ENCODE measurements at regions not wholly inside any gene's neighbourhood (a gene's known extent, or its start where the extent isn't known, plus 50 kb on each side); places are given as distances from the start of the nearest gene placed in this dataset.

DNA sequence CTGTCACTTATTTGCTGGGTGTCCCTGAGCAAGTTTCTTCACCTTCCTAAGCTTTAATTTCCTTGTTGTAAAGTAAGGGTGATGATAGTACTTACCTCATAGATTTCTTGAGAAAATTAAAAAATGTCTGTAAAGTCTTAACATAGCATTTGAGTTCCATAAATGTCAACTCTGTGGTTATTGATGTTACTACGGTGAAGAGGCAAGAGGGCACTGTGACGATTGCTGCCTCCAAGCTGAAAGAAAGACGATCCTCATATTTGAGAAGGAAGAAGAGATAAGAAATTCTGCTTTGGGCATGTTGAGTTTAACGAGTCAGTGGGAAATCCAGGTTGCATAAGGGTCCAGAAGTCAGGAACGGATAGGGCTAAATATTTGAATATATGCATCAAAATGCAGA is 240.8 kb upstream of the ZPLD1 start:
- DNase-seq, result no peak

DNA sequence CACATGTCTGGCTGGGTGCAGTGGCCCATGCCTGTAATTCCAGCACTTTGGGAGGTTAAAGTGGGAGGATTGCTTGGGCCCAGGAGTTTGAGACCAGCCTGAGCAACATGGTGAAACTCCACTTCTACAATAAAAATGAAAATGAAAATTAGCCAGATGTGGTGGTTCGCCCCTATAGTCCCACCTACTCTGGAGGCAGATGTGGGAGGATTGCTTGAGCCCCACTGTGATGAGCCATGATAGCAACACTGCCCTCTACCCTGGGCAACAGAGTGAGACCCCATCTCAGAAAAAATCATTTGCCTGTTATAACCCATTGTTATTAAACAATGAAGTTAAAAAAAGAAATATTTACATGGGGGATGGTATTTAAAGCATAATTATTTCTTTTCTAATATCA is 240.1 kb upstream of the ZPLD1 start:
- no peak for DNase-seq

DNA sequence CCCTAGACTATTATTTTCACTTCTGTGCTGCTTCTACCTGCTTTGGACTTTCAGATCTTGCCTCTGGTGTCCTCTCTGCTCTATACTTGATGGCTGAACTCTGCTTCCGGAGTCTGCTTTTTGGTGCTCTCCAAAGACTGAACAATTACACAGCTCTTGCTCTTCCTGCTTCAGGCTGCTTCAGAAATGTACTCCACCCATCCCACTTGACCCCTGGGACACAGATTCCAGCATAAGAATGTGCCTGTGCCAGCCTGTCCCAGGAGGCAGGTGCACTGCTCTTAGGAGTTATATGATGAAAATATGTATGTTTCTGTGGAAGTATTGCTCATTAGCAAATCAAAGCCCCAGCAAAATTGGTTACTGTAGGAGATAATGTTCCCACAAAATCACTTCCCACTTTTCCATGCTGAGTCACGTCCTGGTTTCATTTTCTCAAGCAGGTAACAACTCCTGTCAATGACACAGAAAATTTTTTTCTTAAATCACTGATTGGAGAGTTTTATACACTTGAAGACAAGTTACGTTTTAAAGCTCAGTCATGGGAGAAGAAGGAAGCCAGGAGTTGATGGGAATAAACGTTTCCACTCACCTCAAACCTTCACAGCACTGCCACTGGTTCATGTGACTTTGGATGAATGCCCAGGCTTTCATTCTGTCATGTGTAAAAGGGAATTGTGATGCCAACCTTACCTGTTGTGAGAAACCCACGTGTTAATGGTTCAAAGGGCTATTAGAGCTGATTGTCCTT is 239.4 kb upstream of the ZPLD1 start:
- DNase-seq, result no peak

DNA sequence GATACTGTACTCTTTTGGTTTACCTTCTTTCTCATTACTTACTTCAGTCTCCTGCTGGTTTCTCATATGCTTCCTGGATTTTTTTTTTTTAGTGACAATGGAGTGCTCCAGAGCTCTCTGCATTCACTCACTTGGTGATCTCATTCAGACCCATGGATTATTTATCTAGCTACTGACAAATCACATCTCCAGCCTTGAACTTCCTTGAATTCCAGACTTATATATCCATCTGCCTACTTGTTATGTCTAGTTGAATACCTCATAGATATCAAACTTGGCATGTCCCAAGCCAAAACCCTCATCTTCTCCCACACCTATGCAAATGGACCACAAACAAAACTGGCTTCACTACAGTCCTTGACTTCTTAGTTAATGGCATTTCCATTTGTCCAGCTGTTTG is 234.7 kb upstream of the ZPLD1 start:
- no peak for DNase-seq

DNA sequence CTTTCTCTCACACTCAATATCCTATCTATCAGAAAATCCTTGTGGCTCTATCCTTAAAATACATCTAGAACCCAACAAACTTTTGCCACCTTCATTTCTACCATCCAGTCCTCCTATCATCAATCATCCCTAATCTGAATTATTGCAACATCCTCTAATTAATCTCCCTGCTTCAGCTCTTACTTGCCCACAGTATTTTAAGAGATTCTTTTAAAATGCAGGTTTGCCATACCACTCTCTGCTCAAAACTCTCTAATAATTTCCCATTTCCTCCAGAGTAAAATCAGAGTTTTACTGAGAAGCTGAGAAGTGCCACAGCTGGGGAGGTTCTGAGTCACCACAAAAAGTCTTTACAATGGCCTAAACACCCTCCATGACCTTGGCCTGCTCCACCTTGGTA is 234.3 kb upstream of the ZPLD1 start:
- no peak for DNase-seq

DNA sequence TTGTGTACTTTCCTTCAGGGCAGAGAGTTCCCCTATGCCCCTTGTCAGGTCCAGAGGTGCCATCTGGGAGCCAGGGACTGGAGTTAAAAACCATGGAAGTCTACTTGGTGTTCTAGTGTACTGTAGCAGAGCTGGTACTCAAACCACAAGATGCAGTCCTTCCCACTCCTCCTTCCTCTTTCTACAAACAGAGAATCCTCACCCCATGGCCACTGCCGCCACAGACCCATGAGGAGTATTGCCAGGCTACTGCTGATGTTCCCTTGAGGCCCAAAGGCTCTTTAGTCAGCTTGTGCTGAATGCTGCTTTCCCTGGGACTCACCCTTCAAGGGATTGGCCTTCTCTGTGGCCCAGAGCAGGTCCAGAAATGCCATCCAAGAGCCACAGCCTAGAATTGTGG is 229.2 kb upstream of the ZPLD1 start:
- no peak for DNase-seq

DNA sequence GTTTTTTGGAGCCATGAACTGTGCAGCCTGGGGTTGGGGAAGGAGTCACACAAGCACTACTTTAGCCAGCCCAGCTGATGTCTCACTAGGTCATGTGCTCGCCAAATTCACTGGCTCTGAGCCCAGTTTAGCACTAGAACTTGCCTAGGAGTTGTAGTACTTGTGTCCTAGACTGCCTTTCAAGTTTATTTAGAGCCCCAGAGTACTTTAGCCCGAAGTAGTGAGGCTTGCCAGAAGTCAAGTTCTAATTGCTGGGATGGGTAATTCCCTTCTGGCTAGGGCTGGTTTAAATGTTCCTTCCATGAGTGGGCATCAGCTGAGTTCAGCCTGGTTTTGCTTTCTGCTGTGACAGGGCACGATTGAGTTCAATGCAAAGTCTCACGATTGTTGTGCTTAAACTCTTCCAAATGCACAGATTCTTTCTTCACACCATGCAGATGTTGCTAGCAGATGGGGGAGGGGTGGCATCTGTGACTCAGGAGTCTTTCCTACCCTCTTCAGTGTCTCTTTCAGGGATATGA is 228.2 kb upstream of the ZPLD1 start:
- no peak for DNase-seq

DNA sequence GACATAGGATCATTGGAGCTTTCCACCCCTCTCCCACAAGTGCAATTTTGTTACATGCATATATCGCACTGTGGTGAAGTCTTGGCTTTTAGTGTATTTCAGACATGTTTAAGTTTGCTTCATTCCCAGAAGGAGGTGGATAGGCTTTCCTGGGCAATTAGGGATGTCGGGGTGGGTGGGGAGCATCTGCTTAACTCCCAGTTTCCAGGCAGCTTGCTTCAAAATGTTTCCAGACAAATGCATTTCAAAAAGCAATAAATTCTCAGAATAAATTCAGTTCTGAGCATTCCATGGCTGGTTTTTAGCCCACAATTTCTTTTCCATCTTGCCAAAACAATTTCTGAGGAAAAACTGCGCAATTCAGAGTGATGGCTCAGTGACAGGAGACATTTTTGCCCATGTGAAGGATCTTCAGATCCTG is 227.7 kb upstream of the ZPLD1 start:
- DNase-seq, result no peak

DNA sequence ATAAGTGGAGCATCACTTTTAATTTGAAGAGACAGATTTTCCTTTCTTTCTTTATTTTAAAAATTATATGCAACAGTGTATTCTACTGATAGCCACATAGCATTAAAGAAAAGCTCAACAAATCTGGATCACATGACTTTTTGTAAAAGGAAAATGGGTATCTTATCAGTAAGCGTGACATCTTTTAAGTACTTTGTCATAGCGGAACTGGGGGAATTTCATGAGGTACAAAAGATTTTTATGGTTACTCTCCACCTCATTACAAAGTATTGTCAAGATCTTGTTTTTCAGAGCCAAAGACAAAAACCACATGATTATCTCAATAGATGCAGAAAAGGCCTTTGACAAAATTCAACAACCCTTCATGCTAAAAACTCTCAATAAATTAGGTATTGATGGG is 219.6 kb upstream of the ZPLD1 start:
- DNase-seq, result no peak

DNA sequence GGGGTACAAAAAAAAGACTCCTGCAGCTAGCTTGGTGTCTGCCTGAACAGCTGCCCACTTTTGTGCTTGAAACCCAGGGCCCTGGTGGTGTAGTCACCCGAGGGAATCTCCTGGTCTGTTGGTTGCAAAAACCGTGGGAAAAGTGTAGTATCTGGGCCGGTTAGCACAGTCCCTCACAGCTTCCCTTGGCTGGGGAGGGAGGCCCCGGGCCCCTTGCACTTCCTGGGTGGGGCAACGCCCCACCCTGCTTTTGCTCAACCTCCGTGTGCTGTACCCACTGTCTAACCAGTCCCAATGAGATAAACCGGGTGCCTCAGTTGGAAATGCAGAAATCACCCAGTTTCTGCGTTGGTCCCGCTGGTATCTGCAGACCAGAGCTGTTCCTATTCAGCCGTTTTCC is 211.7 kb upstream of the ZPLD1 start:
- DNase-seq, result no peak

DNA sequence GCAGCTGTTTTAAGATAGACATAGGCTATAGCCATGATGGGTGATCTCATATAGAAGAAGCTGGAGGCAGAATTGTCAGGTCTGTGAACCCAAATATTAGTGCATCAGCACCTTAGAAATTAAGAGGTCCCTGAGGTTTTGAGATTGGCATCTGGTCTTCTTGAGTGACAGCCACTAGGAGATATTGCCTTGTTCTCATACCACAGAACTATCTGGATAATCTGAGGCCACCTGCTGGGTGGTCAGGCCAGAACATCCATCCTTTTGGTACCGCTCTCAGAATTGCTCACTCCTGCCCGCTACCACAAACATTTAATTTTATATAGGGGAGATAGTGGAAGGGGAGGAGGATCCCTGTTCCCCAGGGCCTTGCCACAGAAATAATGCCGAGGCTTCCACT is 210.6 kb upstream of the ZPLD1 start:
- DNase-seq, result no peak

DNA sequence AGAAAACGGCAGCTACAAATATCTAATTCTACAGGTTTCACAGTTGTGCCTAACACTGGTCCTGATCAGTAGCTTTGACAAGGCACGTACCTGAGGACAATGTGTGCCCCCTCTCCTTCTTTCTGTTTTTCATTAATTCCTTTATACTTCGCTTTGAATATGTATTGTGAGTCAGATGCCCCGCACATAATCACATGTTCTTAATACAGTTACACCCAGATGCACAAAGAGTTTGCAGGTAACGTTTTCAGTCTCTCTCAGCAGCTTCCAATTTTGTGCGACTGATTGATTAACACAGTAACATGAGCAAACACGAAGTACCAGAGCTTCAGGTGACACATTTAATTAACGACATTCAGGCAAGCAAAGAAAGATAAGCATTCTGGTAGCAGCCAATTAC is 209.8 kb upstream of the ZPLD1 start:
- DNase-seq, result no peak

DNA sequence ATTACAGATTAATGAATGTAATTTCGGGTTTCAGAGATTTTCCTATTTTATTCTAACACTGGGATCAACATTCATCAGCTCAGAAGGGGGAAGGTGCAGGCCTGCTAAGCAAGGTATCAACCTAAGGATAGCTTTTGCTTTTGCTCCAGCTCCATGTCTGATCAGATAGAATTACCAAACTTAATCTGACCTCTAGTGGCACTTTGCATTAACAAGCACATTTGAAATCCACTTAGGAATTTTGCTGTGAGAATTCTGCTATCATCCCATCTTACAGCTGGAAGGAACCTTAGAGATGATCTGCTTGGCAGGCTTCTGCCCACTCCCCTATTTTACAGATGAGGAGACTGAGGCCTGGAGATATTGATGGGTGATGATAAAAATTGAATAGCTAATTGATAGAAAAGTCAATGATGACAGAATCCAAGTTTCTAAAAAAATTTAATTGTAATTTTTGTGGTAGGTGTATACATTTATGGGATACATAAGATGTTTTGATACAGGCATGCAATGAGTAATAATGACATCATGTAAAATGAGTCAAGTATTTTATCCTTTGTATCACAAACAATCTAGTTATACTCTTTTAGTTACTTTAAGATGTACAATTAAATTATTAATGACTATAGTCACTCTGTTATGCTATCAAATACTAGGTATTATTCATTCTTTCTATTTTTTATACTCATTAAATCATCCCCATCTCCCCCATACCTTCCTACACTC is 209.2 kb upstream of the ZPLD1 start:
- DNase-seq, result peak; percentile 45

DNA sequence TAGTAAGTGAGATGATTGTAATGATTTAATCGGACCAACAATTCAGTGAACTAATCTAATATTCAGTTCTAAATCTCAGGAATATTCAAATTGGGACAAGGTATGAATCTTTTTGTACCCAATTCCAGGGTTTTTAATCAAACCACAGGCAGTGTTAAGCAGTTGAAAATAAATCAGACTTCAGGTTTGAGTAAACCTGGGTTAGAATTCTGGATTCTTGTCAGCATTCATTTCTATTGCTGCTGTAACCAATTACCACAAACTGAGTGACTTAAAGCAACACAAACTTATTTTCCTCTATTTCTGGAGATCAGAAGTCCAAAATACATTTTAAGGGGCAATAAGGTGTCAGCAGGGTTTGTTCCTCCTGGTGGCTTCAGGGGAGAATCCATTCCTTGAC is 208.4 kb upstream of the ZPLD1 start:
- no peak for DNase-seq

DNA sequence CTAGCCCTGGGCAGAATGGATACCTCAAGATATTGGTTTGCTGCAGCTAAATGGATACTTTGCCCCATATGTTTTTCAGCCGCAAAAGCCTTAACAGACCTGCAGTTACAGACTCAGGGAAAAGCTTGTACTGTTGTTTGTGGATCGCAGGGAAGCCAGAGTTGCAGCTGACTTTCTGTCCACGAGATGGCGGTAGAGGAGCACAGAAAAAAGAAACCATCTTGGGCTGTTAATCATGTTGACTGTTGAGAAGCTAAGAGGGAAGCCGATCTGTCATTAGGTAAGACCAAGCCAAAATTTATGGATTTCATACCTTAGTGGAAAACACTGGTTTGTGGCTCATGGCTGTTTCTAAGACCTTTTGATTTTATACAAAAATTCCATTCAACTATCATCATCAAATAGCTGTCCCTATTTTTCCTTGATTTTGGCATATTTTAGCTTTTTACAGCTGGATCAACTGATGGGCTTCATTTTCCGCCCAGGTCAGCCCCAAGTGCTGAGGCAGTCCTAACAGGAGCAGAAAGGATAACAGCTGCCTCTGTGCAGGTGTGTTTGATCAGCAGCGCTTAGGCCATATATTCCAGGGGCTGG is 205.7 kb upstream of the ZPLD1 start:
- DNase-seq, result peak; percentile 79

DNA sequence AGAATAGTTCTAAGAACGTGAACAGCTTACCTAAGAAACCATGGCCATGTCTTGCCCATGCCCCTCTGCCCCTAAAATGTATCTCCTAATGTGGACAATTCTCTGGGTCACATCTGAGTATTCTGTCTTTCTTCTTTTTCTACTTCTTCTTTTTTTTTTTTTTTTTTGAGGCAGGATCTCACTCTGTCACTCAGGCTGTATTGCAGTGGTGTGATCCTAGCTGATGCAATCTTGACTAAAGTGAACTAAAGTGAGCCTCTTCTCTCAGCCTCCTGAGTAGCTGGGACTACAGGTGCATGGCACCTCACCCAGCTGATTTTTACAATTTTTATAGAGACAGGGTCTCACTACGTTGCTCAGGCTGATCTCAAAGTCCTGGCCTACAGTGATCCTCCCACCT is 204.8 kb upstream of the ZPLD1 start:
- DNase-seq, result no peak

DNA sequence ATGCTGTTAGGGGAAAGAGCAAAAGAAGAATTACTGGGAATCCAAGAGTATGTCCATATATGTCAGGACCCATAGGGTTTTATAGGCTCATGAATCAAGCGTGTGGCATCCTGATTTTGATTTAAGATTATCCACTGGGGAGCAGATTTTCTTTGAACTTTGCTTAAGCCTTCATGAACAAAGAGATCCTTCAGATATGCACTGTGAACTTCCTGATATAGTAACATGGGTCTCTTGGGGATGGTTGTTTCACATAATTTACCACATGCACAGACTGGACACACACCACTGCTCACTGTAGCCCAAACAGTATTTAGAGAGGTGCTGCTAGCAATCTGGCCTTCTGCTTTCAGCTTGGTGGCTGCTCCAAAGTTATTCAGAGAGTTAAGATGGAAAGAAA is 200.9 kb upstream of the ZPLD1 start:
- DNase-seq, result no peak

DNA sequence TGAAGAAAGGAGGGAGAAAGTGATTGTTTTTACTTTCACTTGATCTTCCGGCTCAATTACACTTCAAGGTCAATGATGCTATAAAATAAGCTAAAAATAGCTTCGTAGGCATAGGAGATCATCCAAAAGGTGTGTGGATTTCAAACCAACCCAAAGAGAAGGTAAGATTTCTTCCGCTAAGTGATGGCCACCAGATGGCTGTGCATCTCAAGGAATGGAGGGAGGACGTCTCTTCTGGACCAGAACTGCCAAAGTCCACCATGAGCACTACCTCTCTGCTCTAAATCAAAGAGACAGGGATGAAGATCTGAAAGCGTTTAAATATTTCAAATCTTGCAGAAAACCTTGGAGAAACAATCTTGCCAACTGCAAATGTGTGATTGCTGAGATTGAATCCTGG is 199.1 kb upstream of the ZPLD1 start:
- DNase-seq, result no peak

DNA sequence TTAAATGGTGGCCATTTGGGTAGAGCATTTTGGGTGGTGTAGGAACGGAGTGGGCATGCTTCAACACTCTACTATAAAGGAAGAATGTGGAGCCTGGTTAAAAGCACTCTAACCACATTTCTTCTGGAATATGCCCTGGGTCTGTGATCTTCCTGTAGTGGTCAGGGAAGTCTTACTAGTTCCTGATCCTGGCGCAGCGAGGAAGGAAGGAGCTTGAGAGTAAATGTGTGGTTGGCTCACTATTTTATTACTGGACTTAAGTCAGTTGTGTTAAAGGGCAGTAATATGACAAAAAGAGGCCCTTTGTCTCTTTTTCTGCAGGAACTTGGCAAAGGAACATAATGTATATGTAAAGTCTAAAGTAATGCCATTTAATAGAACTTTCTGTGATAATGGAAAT is 197.6 kb upstream of the ZPLD1 start:
- no peak for DNase-seq

DNA sequence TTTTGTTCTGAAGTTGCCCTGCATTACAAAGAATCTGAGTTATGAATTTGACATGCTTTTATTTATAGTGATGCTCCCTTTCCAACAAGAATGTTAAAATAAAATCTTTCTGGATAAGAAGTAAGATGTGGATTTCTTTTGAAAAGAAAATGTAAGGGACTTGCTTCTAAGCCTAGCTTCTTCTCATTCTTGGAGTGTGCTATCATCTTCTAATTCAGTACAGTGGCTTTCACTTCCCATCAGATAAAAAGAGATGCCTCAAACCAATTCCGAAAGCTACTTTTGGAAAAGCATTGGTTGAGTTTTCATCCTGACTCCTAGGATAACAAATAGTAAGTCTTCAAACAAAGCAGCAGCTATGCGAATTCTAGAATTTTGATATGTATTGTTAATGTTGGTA is 197.0 kb upstream of the ZPLD1 start:
- no peak for DNase-seq

DNA sequence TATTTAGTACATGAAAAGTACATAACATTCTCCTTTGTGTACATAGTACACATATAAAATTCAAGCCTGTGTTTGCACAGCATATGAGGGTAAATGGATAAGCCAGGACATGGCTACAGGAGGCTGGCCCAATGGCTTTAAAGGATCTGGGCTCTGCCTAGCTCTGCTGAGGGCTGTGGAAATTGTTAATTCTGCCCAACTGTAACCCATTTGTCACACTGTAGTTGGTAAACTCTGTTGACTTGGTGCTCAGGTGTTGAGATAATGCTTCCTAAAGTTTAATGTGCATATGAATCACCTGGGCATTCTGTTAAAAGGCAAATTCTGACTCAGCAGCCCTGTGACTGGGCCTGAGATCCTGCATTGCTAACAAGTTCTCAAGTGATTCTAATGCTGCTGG is 196.5 kb upstream of the ZPLD1 start:
- DNase-seq, result no peak

DNA sequence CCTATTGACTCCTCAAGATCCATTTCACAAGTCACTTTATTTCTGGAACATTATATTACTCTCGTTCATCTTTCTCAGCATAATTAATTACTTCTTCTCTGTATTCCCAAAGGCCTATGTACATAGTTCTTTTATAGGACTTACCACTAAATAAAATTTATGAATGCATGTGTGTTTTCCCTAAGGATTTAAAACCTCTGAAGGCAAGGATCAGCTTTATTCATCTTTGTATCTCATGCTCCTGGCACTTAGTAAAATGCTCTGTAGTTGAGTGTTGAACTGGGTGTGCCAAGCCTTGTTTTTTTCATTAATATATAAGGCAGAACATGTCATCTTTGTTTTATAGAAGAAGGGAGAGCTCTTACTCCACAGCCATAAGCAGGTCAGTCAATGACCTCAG is 194.1 kb upstream of the ZPLD1 start:
- no peak for DNase-seq

DNA sequence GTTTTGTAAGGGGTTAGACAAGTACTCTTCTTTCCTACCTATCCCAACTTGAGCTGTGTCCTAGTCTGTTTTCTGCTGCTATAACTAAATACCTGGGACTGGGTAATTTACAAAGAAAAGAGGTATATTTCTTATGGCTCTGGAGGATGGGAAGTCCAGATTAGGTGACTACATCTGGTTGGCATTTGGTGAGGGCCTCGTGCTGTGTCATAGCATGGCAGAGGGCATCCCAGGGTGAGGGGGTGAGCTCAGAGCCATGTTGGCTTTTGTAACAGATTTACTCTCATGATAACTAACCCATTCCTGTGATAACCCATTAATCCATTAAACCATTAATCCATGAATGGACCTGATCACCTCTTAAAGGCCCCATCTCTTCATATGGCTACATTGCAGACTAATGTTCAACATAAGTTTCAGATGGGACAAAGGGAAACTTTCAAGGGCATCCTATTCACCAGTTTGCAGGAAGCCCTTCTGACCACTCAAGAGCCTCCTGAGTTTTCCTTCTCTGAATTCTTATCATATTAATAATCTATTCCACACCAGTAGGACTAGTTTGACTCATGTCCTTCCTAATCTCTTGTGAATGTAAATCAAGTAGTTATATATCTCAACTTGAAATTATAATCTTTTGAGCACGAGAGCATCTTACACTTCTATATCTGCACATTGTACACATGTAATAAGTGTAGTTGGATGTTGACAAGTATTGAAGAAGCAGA is 185.7 kb upstream of the ZPLD1 start:
- no peak for DNase-seq

DNA sequence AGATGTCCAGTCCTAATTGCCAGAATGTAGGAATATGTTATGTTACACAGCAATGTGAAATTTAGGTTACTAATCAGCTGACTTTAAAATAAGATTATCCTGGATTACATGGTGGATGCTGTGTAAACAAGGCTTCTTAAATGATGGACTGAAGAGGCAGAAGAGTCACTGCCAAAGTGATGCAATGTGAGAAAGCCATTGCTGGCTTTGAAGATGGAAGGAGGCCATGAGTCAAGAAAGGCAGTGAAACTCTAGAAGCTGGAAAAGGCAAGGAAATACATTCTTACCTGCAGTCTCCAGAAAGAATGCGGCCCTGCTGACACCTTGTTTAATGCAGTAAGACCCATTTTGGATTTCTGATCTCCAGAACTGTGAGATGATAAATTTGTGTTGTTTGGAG is 179.1 kb upstream of the ZPLD1 start:
- no peak for DNase-seq

Data from NCI-H1694 treated with DMSO at 0.1 percent for 48 hours (cell line).